ENCODE measurements at regions not wholly inside any gene's neighbourhood (a gene's known extent, or its start where the extent isn't known, plus 50 kb on each side); places are given as distances from the start of the nearest gene placed in this dataset.
A peak's percentile ranks its signal among the peaks of the same experiment; 100 is the strongest.

GRCh38 chr9:19925674-19926503, 137.1 kb upstream of the SLC24A2 start:
- H3K4me3 ChIP-seq (replicated peaks; ENCODE audit: low read depth, low read length), result peak overlapping the region; percentile 53
- DNase-seq (ENCODE audit: low read depth), result peak; percentile 82
- TF ChIP-seq CTCF (IDR thresholded peaks at IDR 0.05; ENCODE audit: low read length, missing control alignments), result peak; percentile 99

- DNase-seq (ENCODE audit: low read depth), result peak; percentile 13
Observed at GRCh38 chr9:19924080-19924479, 135.2 kb upstream of the SLC24A2 start.

GRCh38 chr9:19922476-19923118, 133.8 kb upstream of the SLC24A2 start:
- no peak overlapping the region for H3K4me3 ChIP-seq (replicated peaks; ENCODE audit: low read depth, low read length)
- TF ChIP-seq CTCF (IDR thresholded peaks at IDR 0.05; ENCODE audit: low read length, missing control alignments), result peak; percentile 74
- peak; percentile 77 for DNase-seq (ENCODE audit: low read depth)

More at GRCh38 chr9:19924080-19924479, 135.2 kb upstream of the SLC24A2 start:
- no peak for TF ChIP-seq CTCF (IDR thresholded peaks at IDR 0.05; ENCODE audit: low read length, missing control alignments)
- no peak overlapping the region for H3K4me3 ChIP-seq (replicated peaks; ENCODE audit: low read depth, low read length)

- H3K4me3 ChIP-seq (replicated peaks; ENCODE audit: low read depth, low read length), result no peak overlapping the region
- TF ChIP-seq CTCF (IDR thresholded peaks at IDR 0.05; ENCODE audit: low read length, missing control alignments), result no peak
- no peak for DNase-seq (ENCODE audit: low read depth)
Observed at GRCh38 chr9:19920401-19920800, 131.6 kb upstream of the SLC24A2 start.

- DNase-seq (ENCODE audit: low read depth), result no peak
- TF ChIP-seq CTCF (IDR thresholded peaks at IDR 0.05; ENCODE audit: low read length, missing control alignments), result no peak
- H3K4me3 ChIP-seq (replicated peaks; ENCODE audit: low read depth, low read length), result no peak overlapping the region
Observed at GRCh38 chr9:19918630-19919029, 129.8 kb upstream of the SLC24A2 start.

GRCh38 chr9:19914044-19914443, 125.2 kb upstream of the SLC24A2 start:
- H3K4me3 ChIP-seq (replicated peaks; ENCODE audit: low read depth, low read length), result no peak overlapping the region

More at GRCh38 chr9:19914044-19914443, 125.2 kb upstream of the SLC24A2 start:
- TF ChIP-seq CTCF (IDR thresholded peaks at IDR 0.05; ENCODE audit: low read length, missing control alignments), result no peak
- no peak for DNase-seq (ENCODE audit: low read depth)
